Astrocyte (in vitro differentiated cells and primary cell): ENCODE measurements at regions not wholly inside any gene's neighbourhood (a gene's known extent, or its start where the extent isn't known, plus 50 kb on each side); places are given as distances from the start of the nearest gene placed in this dataset.

Experiments used
- CTCF ChIP-seq: IDR thresholded peaks from 2 replicates; pipeline ENCODE4 v1.5.1; 2011; ENCODE audit warnings: low read depth, mild to moderate bottlenecking, inconsistent platforms, low read length, moderate library complexity; ENCODE audit not compliant: insufficient read depth
- EZH2 ChIP-seq: IDR thresholded peaks from 2 replicates; pipeline ENCODE4 v1.6.1; 2012; ENCODE audit warnings: mild to moderate bottlenecking, low read length, inconsistent platforms; ENCODE audit not compliant: insufficient read depth

- TF ChIP-seq CTCF (no peak), EZH2 (no peak)
These were observed 107.8 kb upstream of the MTNR1B start for GRCh38 chr11:92861634-92862033.
